ENCODE measurements at regions not wholly inside any gene's neighbourhood (a gene's known extent, or its start where the extent isn't known, plus 50 kb on each side); places are given as distances from the start of the nearest gene placed in this dataset.

GRCh38 chrY:17277056-17277455 is 603.0 kb downstream of the CDY2B start:
- ChIA-PET CTCF (no interaction called here), POLR2A (no interaction called here)
- no TSS peak for BruUV-seq (replicated peaks)
- Histone ChIP-seq H2AFZ (ENCODE audit: low read depth, low read length) (no peak overlapping the region), H3K9ac (replicated peaks; ENCODE audit: extremely low read depth, insufficient read depth, low read length) (no peak overlapping the region), H3K9me3 (replicated peaks; ENCODE audit: control insufficient read depth, insufficient read depth, low read length) (no peaks in the 10 kb centered on the region), H3K9me1 (replicated peaks; ENCODE audit: control insufficient read depth, extremely low read depth, insufficient read depth, low read length) (no peaks in the 10 kb centered on the region), H4K20me1 (replicated peaks; ENCODE audit: control insufficient read depth, extremely low read depth, insufficient read depth, low read length) (no peaks in the 10 kb centered on the region), H3K27ac (ENCODE audit: insufficient read depth, low read depth, low read length) (no peak overlapping the region), H3K79me2 (ENCODE audit: control insufficient read depth, insufficient read depth, low read length) (no peaks in the 10 kb centered on the region), H3K36me3 (ENCODE audit: control insufficient read depth in 2 of 2, extremely low read depth in 1 of 2, insufficient read depth in 2 of 2, low read length in 2 of 2) (no peaks in the 10 kb centered on the region), H3K4me3 (replicated peaks in 1 of 3; ENCODE audit: insufficient read depth in 1 of 3, low read depth in 1 of 3, low read length in 3 of 3) (no peak overlapping the region), H3K27me3 (ENCODE audit: control insufficient read depth in 2 of 2, insufficient read depth in 2 of 2, low read length in 2 of 2) (no peaks in the 10 kb centered on the region), H3K4me2 (ENCODE audit: insufficient read depth, low read length) (no peak overlapping the region), H3K4me1 (ENCODE audit: control insufficient read depth, extremely low read depth, insufficient read depth, low read length) (peaks cover 2% of the 10 kb centered on the region)
- intact Hi-C loops (cut with micrococcal nuclease) (no loop called here), dilution Hi-C loops (cut with MboI; ENCODE audit: extremely low pct_ligation_motif_present, low sequenced_read_pairs) (no loop called here)
- TF ChIP-seq MYC (IDR thresholded peaks at IDR 0.05; ENCODE audit: low read depth, low read length) (no peak), EZH2 (IDR thresholded peaks at IDR 0.05; ENCODE audit: borderline replicate concordance, low read depth, low read length, severe bottlenecking) (no peak), POLR2A (IDR thresholded peaks at IDR 0.05; ENCODE audit: low read depth, low read length) (no peak), GATA2 (IDR thresholded peaks at IDR 0.05; ENCODE audit: insufficient read depth, insufficient read length, low read depth, low read length) (no peak), CTCF (IDR thresholded peaks at IDR 0.05; ENCODE audit: extremely low read depth in 1 of 2, insufficient read depth in 1 of 2, low read depth in 1 of 2, low read length in 2 of 2) (no peak), FOS (IDR thresholded peaks at IDR 0.05; ENCODE audit: borderline replicate concordance, insufficient read depth, low read length) (no peak), MAX (IDR thresholded peaks at IDR 0.05; ENCODE audit: insufficient read depth, insufficient read length) (no peak), JUN (IDR thresholded peaks at IDR 0.05; ENCODE audit: borderline replicate concordance, insufficient read depth, insufficient read length, low read depth) (no peak), POLR2AphosphoS5 (IDR thresholded peaks at IDR 0.05; ENCODE audit: insufficient read depth, low read depth, low read length) (no peak)
- DNase-seq (ENCODE audit: low read depth, low spot score) (no peak), FAIRE-seq (no peak)
